SK-N-SH (cell line): ENCODE measurements at regions not wholly inside any gene's neighbourhood (a gene's known extent, or its start where the extent isn't known, plus 50 kb on each side); places are given as distances from the start of the nearest gene placed in this dataset.

ENCODE experiments used
- CTCF ChIA-PET: fragments of 300-600, 350-600 bp; formaldehyde crosslinking; extraction: SDS; loops from one replicate; lab custom pipeline; 2021; lab: Yijun Ruan, JAX
- POLR2A ChIA-PET: fragments of 350-600 bp; sonication (Branson Sonifier 250); formaldehyde crosslinking; extraction: SDS; loops from one replicate; lab custom pipeline; 2020; ENCODE audit warnings: antibody characterized with exemption, inconsistent platforms; lab: Yijun Ruan, JAX
- DNase-seq: peaks from one replicate; pipeline ENCODE4 v3.0.0; 2012
- H2AFZ ChIP-seq: fragments of 200-600 bp; sonication (generic); 2 replicates; pipeline ENCODE4 v1.8.1; 2016; ENCODE audit warnings: antibody characterized with exemption, mild to moderate bottlenecking, low read depth
- H3F3A ChIP-seq: fragments of 200-600 bp; sonication (generic); replicated peaks from 2 replicates; pipeline ENCODE3; 2016; ENCODE audit warnings: antibody characterized with exemption, mild to moderate bottlenecking; ENCODE audit not compliant: insufficient read depth
- H3K27ac ChIP-seq, 2 experiments: fragments of 200-500 bp in 1 of 2; fragments of 200-600 bp in 1 of 2; sonication (Bioruptor generic) in 1 of 2; sonication (generic), shearing (Covaris generic) in 1 of 2; 2 replicates each; pipeline versions ENCODE4 v1.5.1 to v1.6.1; 2014 to 2016; ENCODE audit warnings: low read depth in 2 of 2, inconsistent platforms in 1 of 2, low read length in 1 of 2, mild to moderate bottlenecking in 1 of 2, mixed read lengths in 1 of 2
- H3K27me3 ChIP-seq: fragments of 200-600 bp; sonication (generic), shearing (Covaris generic); 2 replicates; pipeline ENCODE4 v1.6.1; 2016; ENCODE audit warnings: mixed run types; ENCODE audit not compliant: insufficient read depth
- H3K36me3 ChIP-seq, 2 experiments: fragments of 200-500 bp in 1 of 2; fragments of 200-600 bp in 1 of 2; sonication (Bioruptor generic) in 1 of 2; sonication (generic) in 1 of 2; replicated peaks in 1 of 2; 2 replicates each; pipeline versions ENCODE3 to v1.5.1; 2014 to 2016; ENCODE audit warnings: low read length in 1 of 2, mild to moderate bottlenecking in 1 of 2; ENCODE audit not compliant: insufficient read depth in 2 of 2, control insufficient read depth in 1 of 2
- H3K4me1 ChIP-seq, 2 experiments: fragments of 200-500 bp in 1 of 2; fragments of 200-600 bp in 1 of 2; sonication (Bioruptor generic) in 1 of 2; sonication (generic), shearing (Covaris generic) in 1 of 2; 2 replicates each; pipeline versions ENCODE4 v1.5.1 to v1.6.1; 2014 to 2016; ENCODE audit warnings: low read depth in 1 of 2, low read length in 1 of 2, mixed run types in 1 of 2; ENCODE audit not compliant: insufficient read depth in 2 of 2, control insufficient read depth in 1 of 2
- H3K4me2 ChIP-seq: fragments of 200-600 bp; sonication (generic), shearing (Covaris generic); 2 replicates; pipeline ENCODE4 v1.6.1; 2017; ENCODE audit warnings: mixed run types
- H3K4me3 ChIP-seq, 2 experiments: fragments of 200-500 bp in 1 of 2; fragments of 200-600 bp in 1 of 2; sonication (Bioruptor generic) in 1 of 2; sonication (generic), shearing (Covaris generic) in 1 of 2; 2 replicates each; pipeline versions ENCODE4 v1.5.1 to v1.8.1; 2014 to 2016; ENCODE audit warnings: low read depth in 2 of 2, inconsistent platforms in 1 of 2, low read length in 1 of 2, mild to moderate bottlenecking in 1 of 2, mixed read lengths in 1 of 2, moderate library complexity in 1 of 2
- H3K79me2 ChIP-seq: fragments of 200-600 bp; sonication (generic); 2 replicates; pipeline ENCODE4 v1.8.1; 2017; ENCODE audit warnings: mild to moderate bottlenecking; ENCODE audit not compliant: insufficient read depth
- H3K9ac ChIP-seq: fragments of 200-600 bp; sonication (generic); 2 replicates; pipeline ENCODE4 v1.6.1; 2017; ENCODE audit warnings: mixed run types
- H3K9me2 ChIP-seq: fragments of 200-600 bp; sonication (generic); 2 replicates; pipeline ENCODE4 v1.6.1; 2017; ENCODE audit warnings: mixed run types
- H3K9me3 ChIP-seq: fragments of 200-600 bp; sonication (generic); 2 replicates; pipeline ENCODE4 v1.6.1; 2017; ENCODE audit warnings: mixed run types, mild to moderate bottlenecking, moderate library complexity
- H4K20me1 ChIP-seq: fragments of 200-600 bp; sonication (generic); 2 replicates; pipeline ENCODE4 v1.6.1; 2017; ENCODE audit warnings: mild to moderate bottlenecking, mixed run types; ENCODE audit not compliant: insufficient read depth
- CTCF ChIP-seq: fragments of 200-600 bp; sonication (generic); IDR thresholded peaks from 2 replicates; pipeline ENCODE4 v1.6.1; 2017; ENCODE audit warnings: antibody characterized with exemption, mild to moderate bottlenecking, moderate library complexity
- EZH2phosphoT487 ChIP-seq: fragments of 200-600 bp; sonication (generic); IDR thresholded peaks from 2 replicates; pipeline ENCODE4 v1.6.1; 2017; ENCODE audit warnings: low read depth, mixed run types, mild to moderate bottlenecking, antibody characterized with exemption, moderate library complexity, borderline replicate concordance
- FOSL2 ChIP-seq: IDR thresholded peaks from 2 replicates; pipeline ENCODE4 v1.4.0; 2012; ENCODE audit warnings: low read depth, mild to moderate bottlenecking, moderate library complexity, borderline replicate concordance
- FOXM1 ChIP-seq: IDR thresholded peaks from 2 replicates; pipeline ENCODE4 v1.4.0; 2012; ENCODE audit warnings: low read depth, mild to moderate bottlenecking
- GABPA ChIP-seq: IDR thresholded peaks from 2 replicates; pipeline ENCODE4 v1.4.0; 2012; ENCODE audit warnings: low read depth, mild to moderate bottlenecking
- GATA2 ChIP-seq: sonication (generic); formaldehyde crosslinking; IDR thresholded peaks from 2 replicates; pipeline ENCODE4 v1.5.0; 2020; ENCODE audit warnings: mild to moderate bottlenecking, missing genetic modification reagents
- IRF3 ChIP-seq: fragments of 150-350 bp; IDR thresholded peaks from 2 replicates; pipeline ENCODE4 v1.6.1; 2016; ENCODE audit warnings: mild to moderate bottlenecking, low read depth, low read length
- JUND ChIP-seq: IDR thresholded peaks from 2 replicates; pipeline ENCODE4 v1.4.0; 2012
- MEF2A ChIP-seq: IDR thresholded peaks from 2 replicates; pipeline ENCODE4 v1.4.0; 2012; ENCODE audit warnings: low read depth, borderline replicate concordance
- MXI1 ChIP-seq: IDR thresholded peaks from 2 replicates; pipeline ENCODE4 v1.6.1; 2012; ENCODE audit warnings: mild to moderate bottlenecking, low read depth, low read length, improper control_type of control experiment
- POLR2AphosphoS5 ChIP-seq: IDR thresholded peaks from 2 replicates; pipeline ENCODE4 v1.6.1; 2012; ENCODE audit warnings: low read depth, low read length
- RCOR1 ChIP-seq: fragments of 150-350 bp; IDR thresholded peaks from 2 replicates; pipeline ENCODE4 v1.6.1; 2017; ENCODE audit warnings: antibody characterized with exemption, low read length
- REST ChIP-seq: IDR thresholded peaks from 2 replicates; pipeline ENCODE4 v1.6.1; 2012; ENCODE audit warnings: mild to moderate bottlenecking, low read depth, low read length, moderate library complexity
- RFX5 ChIP-seq: IDR thresholded peaks from 2 replicates; pipeline ENCODE4 v1.6.1; 2012; ENCODE audit warnings: mild to moderate bottlenecking, improper control_type of control experiment, low read length
- RXRA ChIP-seq: IDR thresholded peaks from 2 replicates; pipeline ENCODE4 v1.4.0; 2012; ENCODE audit warnings: low read depth, mild to moderate bottlenecking, borderline replicate concordance
- SMC3 ChIP-seq: IDR thresholded peaks from 2 replicates; pipeline ENCODE4 v1.6.1; 2012; ENCODE audit warnings: low read depth, low read length, improper control_type of control experiment
- USF2 ChIP-seq: fragments of 150-350 bp; IDR thresholded peaks from 2 replicates; pipeline ENCODE4 v1.6.1; 2017; ENCODE audit warnings: antibody characterized with exemption, low read length, low read depth, borderline replicate concordance
- YY1 ChIP-seq: IDR thresholded peaks from 2 replicates; pipeline ENCODE4 v1.4.0; 2012; ENCODE audit warnings: low read depth, mild to moderate bottlenecking
- ZBTB33 ChIP-seq: IDR thresholded peaks from 2 replicates; pipeline ENCODE4 v1.4.0; 2012; ENCODE audit warnings: low read depth, borderline replicate concordance
- TF ChIP-seq, protein P1 (sequence below): IDR thresholded peaks from 2 replicates; pipeline ENCODE4 v1.4.0; 2012; ENCODE audit warnings: low read depth

DNA sequence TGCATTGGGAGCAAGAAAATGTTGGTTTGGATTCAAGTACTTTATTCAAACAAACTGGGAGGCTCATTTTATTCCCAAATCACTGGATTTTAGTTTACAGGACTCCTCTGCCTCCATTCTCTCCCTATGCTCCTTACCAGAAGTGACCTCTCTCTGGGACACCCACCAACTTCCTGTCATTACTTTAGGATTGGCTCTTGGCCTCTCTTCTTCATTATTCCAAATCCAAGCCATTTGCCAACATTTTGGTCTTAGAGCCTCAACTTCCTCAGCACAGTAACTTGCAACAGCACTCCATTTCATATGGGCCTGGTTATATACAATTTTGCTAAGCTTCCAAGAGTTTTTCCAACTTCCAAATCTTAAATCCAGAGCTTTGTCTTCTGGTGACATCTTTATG lies 432.1 kb downstream of the NR2F2 start:
- ChIA-PET POLR2A (no interaction called here), CTCF (no interaction called here)
- Histone ChIP-seq H3K27me3 (no peaks in the 10 kb centered on the region), H3K27ac (no peak overlapping the region), H3K9ac (no peak overlapping the region), H3K9me3 (no peaks in the 10 kb centered on the region), H2AFZ (no peak overlapping the region), H3K4me1 (no peaks in the 10 kb centered on the region), H3K4me3 (no peak overlapping the region), H3F3A (no peaks in the 10 kb centered on the region), H4K20me1 (no peaks in the 10 kb centered on the region), H3K4me2 (no peak overlapping the region), H3K9me2 (no peaks in the 10 kb centered on the region), H3K79me2 (no peaks in the 10 kb centered on the region), H3K36me3 (no peaks in the 10 kb centered on the region)
- no peak for TF ChIP-seq YY1
- no peak for TF ChIP-seq CTCF
- TF ChIP-seq JUND = no peak
- TF ChIP-seq FOXM1 = no peak
- TF ChIP-seq MEF2A = no peak
- TF ChIP-seq EZH2phosphoT487 = no peak
- no peak for TF ChIP-seq MXI1
- no peak for TF ChIP-seq REST
- no peak for TF ChIP-seq GABPA
- no peak for TF ChIP-seq USF2
- TF ChIP-seq POLR2AphosphoS5 = no peak
- TF ChIP-seq FOSL2 = no peak
- TF ChIP-seq RCOR1 = no peak
- TF ChIP-seq, protein P1, sequence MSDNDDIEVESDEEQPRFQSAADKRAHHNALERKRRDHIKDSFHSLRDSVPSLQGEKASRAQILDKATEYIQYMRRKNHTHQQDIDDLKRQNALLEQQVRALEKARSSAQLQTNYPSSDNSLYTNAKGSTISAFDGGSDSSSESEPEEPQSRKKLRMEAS = no peak
- TF ChIP-seq SMC3 = no peak
- no peak for TF ChIP-seq IRF3
- no peak for TF ChIP-seq RFX5
- TF ChIP-seq RXRA = no peak
- no peak for TF ChIP-seq ZBTB33
- no peak for TF ChIP-seq GATA2 (CRISPR knock-in tag)
- no peak for DNase-seq
